ENCODE measurements at regions not wholly inside any gene's neighbourhood (a gene's known extent, or its start where the extent isn't known, plus 50 kb on each side); places are given as distances from the start of the nearest gene placed in this dataset.

DNA sequence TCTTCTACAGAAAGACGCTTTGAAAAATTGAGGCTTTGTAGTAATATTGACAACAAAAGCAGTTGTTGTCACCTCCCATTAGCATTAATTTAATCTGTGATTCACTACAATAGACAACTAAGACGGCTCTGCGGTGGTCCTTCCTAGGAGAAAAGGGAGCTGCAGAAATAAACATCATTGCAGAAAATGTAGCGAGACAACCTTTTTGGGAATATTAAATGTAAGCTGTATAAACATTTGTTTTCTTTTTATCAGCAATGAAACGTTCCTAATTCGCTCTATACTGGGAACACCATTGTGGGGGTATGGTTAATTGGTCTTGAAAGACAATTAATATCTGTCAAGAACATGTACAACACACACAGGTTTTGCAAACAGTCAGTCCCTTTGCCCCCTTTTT is 583.3 kb upstream of the TENM3 start:
- no peak for TF ChIP-seq CTCF (IDR thresholded peaks at IDR 0.05 in 8 of 11, conservative IDR thresholded peaks at IDR 0.05 in 3 of 11)
- no peak for TF ChIP-seq POLR2AphosphoS5 (IDR thresholded peaks at IDR 0.05)
- TF ChIP-seq POLR2A (IDR thresholded peaks at IDR 0.05): no peak
